ENCODE measurements at regions not wholly inside any gene's neighbourhood (a gene's known extent, or its start where the extent isn't known, plus 50 kb on each side); places are given as distances from the start of the nearest gene placed in this dataset.

DNA sequence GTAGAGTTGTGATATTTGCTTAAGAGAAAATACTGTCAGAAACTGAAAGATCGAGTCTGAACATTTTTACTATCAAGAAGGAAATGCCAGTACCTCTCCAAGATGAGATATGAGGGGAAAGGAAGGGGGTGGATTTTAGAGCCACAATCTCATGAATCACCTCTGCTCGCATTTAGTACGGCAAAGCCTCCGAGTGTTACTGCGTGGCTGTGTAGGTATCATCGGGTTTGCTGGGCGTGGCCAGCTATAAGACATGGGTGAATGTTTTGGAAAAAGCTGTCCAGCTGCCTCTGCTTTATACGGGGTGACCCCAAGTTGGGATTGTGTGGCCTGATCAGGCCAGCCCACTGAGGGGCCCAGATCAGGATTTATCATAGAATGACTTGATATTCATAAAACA lies 826.4 kb downstream of the SOCS6 start:
- no peaks in the 10 kb centered on the region for H3K27me3 ChIP-seq (ENCODE audit: control insufficient read depth, insufficient read depth, low read length)
- H3K4me3 ChIP-seq (ENCODE audit: low read depth, low read length), result no peak overlapping the region
- H3K36me3 ChIP-seq (ENCODE audit: control insufficient read depth, insufficient read depth, low read length), result no peaks in the 10 kb centered on the region
- H3K9ac ChIP-seq (ENCODE audit: low read depth, low read length), result no peak overlapping the region
- H3K4me1 ChIP-seq (ENCODE audit: control insufficient read depth, insufficient read depth, low read length), result no peaks in the 10 kb centered on the region
- H3K27ac ChIP-seq (ENCODE audit: low read depth, low read length), result no peak overlapping the region
- H3K9me3 ChIP-seq (ENCODE audit: control insufficient read depth, insufficient read depth, low read length), result 0 out of 2 replicates have a peak, but pooled peaks cover 3% of the 10 kb centered on the region

DNA sequence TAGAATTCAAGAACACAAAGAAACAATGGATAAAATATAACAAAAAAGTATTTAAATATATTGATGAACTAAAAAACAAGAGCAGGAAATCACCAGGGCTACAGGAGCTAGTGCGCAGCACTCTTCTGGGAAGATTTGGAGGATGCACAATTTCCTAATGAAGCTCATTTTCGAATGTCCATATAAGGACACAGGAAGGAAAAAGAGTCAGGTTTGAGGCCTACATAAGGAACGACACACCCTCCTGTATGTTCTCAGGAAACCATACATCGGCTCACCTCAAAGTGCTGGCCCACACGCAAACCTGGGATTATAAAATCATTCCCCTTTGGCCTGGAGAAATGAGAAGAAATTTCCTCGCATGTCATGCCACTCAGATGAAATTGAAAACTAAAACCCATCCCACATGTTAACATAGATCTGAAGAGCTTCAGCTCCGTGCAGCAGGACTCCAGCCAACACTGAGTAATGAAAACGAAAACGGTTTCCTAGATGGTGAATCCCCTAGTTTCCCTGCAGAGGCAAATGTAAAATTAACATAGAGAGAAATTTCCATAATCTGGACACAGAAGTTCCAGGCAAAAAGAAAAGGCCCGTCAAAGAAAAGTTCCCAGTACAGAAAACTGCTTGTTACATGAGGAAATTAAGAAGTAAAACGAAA lies 825.8 kb downstream of the SOCS6 start:
- no peak overlapping the region for H3K9ac ChIP-seq (ENCODE audit: low read depth, low read length)
- no peaks in the 10 kb centered on the region for H3K36me3 ChIP-seq (ENCODE audit: control insufficient read depth, insufficient read depth, low read length)
- no peaks in the 10 kb centered on the region for H3K4me1 ChIP-seq (ENCODE audit: control insufficient read depth, insufficient read depth, low read length)
- no peak overlapping the region for H3K4me3 ChIP-seq (ENCODE audit: low read depth, low read length)
- H3K27ac ChIP-seq (ENCODE audit: low read depth, low read length), result no peak overlapping the region
- 0 out of 2 replicates have a peak, but pooled peaks cover under 1% of the 10 kb centered on the region for H3K9me3 ChIP-seq (ENCODE audit: control insufficient read depth, insufficient read depth, low read length)
- no peaks in the 10 kb centered on the region for H3K27me3 ChIP-seq (ENCODE audit: control insufficient read depth, insufficient read depth, low read length)

DNA sequence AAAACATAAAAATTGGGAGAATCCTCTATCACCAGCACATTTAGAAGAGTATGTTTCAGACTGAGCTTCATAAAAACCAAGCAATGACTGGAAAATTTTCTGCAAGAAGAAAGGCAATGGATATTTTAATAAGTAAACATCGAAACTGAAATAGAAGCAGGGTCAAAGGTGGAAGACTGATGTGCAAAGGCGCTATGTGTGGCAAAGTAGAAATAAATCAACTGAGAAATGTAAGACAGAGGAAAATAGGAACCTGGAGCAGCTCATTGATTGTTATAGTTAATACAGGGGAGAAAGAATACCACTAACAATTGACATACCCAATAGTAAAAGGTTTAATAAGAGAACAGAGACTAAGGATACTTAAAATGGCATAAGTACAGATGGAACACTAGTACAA lies 818.4 kb downstream of the SOCS6 start:
- Histone ChIP-seq H3K36me3 (ENCODE audit: control insufficient read depth, insufficient read depth, low read length) (no peaks in the 10 kb centered on the region), H3K9me3 (ENCODE audit: control insufficient read depth, insufficient read depth, low read length) (no peaks in the 10 kb centered on the region), H3K4me3 (ENCODE audit: low read depth, low read length) (no peak overlapping the region), H3K9ac (ENCODE audit: low read depth, low read length) (no peak overlapping the region), H3K27ac (ENCODE audit: low read depth, low read length) (no peak overlapping the region), H3K4me1 (ENCODE audit: control insufficient read depth, insufficient read depth, low read length) (no peaks in the 10 kb centered on the region), H3K27me3 (ENCODE audit: control insufficient read depth, insufficient read depth, low read length) (no peaks in the 10 kb centered on the region)

DNA sequence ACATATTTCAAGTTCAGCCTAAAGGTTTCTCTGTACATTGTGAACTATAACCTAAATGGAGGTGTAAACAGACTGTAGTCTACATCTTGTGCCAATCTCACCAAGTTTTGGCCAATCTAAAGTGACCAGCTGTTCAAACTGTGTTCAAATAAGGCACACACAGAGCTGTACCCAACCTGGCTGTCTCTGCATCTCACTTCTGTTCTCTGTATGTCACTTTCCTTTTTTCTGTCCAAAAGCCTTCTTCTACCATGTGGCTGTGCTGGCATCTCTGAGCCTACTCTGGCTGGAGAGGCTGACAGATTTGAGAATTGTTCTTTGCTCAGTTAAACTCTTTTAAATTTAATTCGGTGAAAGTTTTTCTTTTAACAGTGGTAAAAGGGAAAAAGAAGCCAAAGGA lies 817.9 kb downstream of the SOCS6 start:
- no peaks in the 10 kb centered on the region for H3K9me3 ChIP-seq (ENCODE audit: control insufficient read depth, insufficient read depth, low read length)
- H3K36me3 ChIP-seq (ENCODE audit: control insufficient read depth, insufficient read depth, low read length), result no peaks in the 10 kb centered on the region
- no peak overlapping the region for H3K27ac ChIP-seq (ENCODE audit: low read depth, low read length)
- H3K4me3 ChIP-seq (ENCODE audit: low read depth, low read length), result no peak overlapping the region
- no peaks in the 10 kb centered on the region for H3K27me3 ChIP-seq (ENCODE audit: control insufficient read depth, insufficient read depth, low read length)
- H3K9ac ChIP-seq (ENCODE audit: low read depth, low read length), result no peak overlapping the region
- no peaks in the 10 kb centered on the region for H3K4me1 ChIP-seq (ENCODE audit: control insufficient read depth, insufficient read depth, low read length)

DNA sequence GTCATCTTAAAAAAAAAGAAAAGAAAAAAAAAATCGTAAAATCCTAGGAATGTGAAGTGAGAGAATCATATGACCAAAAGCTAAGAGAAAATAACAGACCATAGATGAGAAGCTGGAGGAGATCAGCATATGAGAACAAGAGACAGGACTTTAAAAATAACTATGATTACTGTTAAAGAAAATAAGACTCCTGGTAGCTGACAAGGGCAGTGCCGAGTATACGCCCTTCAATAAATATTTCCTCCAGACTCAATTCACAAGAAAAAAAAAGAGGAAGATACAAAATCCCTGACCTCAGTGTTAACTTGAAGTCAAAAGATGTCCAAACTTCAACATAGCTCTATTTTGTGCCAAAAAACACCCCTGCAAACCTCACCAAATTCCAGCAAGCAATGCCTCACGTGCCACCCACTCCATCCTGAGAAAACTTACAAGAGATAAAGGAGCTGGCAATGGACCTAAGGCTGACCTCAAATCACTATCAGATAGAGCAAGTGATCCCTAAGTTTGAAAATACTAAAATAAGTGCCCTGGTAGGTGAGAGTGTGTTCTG lies 817.2 kb downstream of the SOCS6 start:
- H3K27me3 ChIP-seq (ENCODE audit: control insufficient read depth, insufficient read depth, low read length), result no peaks in the 10 kb centered on the region
- no peak overlapping the region for H3K4me3 ChIP-seq (ENCODE audit: low read depth, low read length)
- no peaks in the 10 kb centered on the region for H3K36me3 ChIP-seq (ENCODE audit: control insufficient read depth, insufficient read depth, low read length)
- no peaks in the 10 kb centered on the region for H3K4me1 ChIP-seq (ENCODE audit: control insufficient read depth, insufficient read depth, low read length)
- no peak overlapping the region for H3K9ac ChIP-seq (ENCODE audit: low read depth, low read length)
- no peak overlapping the region for H3K27ac ChIP-seq (ENCODE audit: low read depth, low read length)
- no peaks in the 10 kb centered on the region for H3K9me3 ChIP-seq (ENCODE audit: control insufficient read depth, insufficient read depth, low read length)

DNA sequence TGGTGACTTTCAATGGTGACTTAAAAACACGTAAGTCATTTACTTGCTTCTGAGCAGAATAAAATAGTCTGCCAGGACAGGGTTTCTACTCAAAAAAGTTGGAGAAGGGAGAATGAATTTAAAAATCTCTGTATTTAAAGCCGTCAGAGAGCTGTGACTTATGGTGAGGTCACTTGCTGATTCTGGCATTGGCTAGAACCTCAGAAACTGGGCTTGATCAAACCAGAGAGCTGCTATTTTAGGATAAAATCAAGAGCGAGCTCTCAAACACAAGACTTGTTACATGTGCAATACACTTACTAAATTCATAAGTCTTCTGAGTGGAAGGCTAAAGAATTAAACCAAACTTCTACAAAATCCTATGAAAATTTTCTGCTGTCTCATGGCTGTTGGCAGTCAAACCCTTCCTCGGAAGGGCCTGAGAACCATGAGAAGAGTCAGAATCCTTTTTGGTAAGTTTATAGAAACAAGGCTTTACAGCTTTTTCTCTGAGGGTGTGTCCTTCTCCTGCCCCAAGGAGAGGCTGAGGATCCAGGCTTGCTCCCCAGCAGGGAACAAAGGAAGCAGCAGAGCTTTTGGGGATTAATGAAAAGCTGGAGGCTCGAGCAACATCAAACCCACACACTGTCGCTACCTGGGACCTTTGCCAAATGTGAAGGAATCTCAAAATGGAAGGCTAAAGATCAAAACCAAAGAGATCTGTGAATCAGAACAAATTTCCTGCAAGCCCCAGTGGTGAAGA lies 816.4 kb downstream of the SOCS6 start:
- H3K9ac ChIP-seq (ENCODE audit: low read depth, low read length), result no peak overlapping the region
- no peaks in the 10 kb centered on the region for H3K36me3 ChIP-seq (ENCODE audit: control insufficient read depth, insufficient read depth, low read length)
- no peak overlapping the region for H3K4me3 ChIP-seq (ENCODE audit: low read depth, low read length)
- no peaks in the 10 kb centered on the region for H3K27me3 ChIP-seq (ENCODE audit: control insufficient read depth, insufficient read depth, low read length)
- H3K9me3 ChIP-seq (ENCODE audit: control insufficient read depth, insufficient read depth, low read length), result no peaks in the 10 kb centered on the region
- no peak overlapping the region for H3K27ac ChIP-seq (ENCODE audit: low read depth, low read length)
- no peaks in the 10 kb centered on the region for H3K4me1 ChIP-seq (ENCODE audit: control insufficient read depth, insufficient read depth, low read length)

DNA sequence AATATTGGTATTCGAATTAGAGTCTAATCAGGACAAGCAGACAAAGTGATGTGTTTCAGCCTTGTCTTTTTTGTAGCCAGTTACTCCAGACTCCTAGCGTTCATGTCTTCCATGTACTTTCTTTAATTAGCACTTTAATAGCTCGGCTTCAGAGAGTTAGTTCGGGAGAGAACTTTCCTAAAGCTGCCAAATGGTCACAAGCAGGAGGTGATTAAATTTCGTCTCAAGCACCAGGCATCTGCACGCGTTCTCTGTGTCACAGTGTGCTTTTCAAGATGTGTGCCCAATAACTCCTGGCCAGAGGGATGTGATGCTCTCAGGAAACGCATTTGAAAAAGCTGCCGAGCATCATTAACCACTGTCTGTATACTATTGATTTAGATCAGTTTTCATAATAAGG lies 790.8 kb downstream of the SOCS6 start:
- no peaks in the 10 kb centered on the region for H3K9me3 ChIP-seq (ENCODE audit: control insufficient read depth, insufficient read depth, low read length)

DNA sequence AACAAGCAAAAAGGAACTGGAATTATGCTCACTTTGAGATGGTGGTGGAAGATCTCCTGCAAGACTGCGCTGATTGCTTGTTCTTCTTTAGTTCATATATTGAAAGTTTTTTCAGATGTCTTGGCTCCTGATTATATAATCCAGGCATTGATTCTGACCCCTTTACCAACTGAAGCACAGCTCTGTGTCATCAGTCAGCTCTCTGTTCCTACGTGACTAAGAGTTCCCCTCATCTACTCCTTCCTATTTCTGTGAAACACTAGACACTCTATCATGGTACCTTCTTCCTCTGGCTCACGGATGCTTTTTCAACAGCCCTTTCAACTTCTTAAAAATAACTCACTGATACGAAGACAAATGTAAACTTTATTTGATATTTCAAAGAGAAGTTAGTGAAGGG lies 788.6 kb downstream of the SOCS6 start:
- no peaks in the 10 kb centered on the region for H3K36me3 ChIP-seq (ENCODE audit: control insufficient read depth, insufficient read depth, low read length)
- H3K4me1 ChIP-seq (ENCODE audit: control insufficient read depth, insufficient read depth, low read length), result no peaks in the 10 kb centered on the region
- H3K4me3 ChIP-seq (ENCODE audit: low read depth, low read length), result no peak overlapping the region
- no peak overlapping the region for H3K27ac ChIP-seq (ENCODE audit: low read depth, low read length)
- no peaks in the 10 kb centered on the region for H3K27me3 ChIP-seq (ENCODE audit: control insufficient read depth, insufficient read depth, low read length)
- no peak overlapping the region for H3K9ac ChIP-seq (ENCODE audit: low read depth, low read length)
- no peaks in the 10 kb centered on the region for H3K9me3 ChIP-seq (ENCODE audit: control insufficient read depth, insufficient read depth, low read length)

More for the DNA sequence above, 790.8 kb downstream of the SOCS6 start:
- H3K9ac ChIP-seq (ENCODE audit: low read depth, low read length), result no peak overlapping the region
- no peaks in the 10 kb centered on the region for H3K36me3 ChIP-seq (ENCODE audit: control insufficient read depth, insufficient read depth, low read length)
- no peaks in the 10 kb centered on the region for H3K27me3 ChIP-seq (ENCODE audit: control insufficient read depth, insufficient read depth, low read length)
- H3K27ac ChIP-seq (ENCODE audit: low read depth, low read length), result no peak overlapping the region
- H3K4me3 ChIP-seq (ENCODE audit: low read depth, low read length), result no peak overlapping the region
- H3K4me1 ChIP-seq (ENCODE audit: control insufficient read depth, insufficient read depth, low read length), result no peaks in the 10 kb centered on the region

DNA sequence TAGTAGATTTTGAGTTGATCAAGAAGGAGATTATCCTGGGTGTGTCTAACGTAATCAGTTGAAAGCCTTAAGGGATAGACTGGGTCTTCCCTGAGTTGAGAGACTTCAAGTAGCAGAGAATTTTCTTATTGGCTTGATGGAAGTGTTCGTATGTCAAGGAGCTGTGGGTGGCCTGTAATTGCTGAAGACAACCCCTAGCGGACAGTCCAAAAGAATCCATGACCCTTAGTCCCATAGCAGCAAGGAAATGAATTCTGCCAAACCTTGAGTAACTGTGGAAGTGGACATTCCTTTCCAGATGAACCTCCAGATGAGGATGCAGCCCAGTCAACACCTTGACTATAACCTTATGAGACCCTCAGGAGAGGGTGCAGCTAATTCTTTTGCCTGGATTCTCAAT lies 786.3 kb downstream of the SOCS6 start:
- no peak overlapping the region for H3K9ac ChIP-seq (ENCODE audit: low read depth, low read length)
- H3K27ac ChIP-seq (ENCODE audit: low read depth, low read length), result no peak overlapping the region
- no peaks in the 10 kb centered on the region for H3K36me3 ChIP-seq (ENCODE audit: control insufficient read depth, insufficient read depth, low read length)
- H3K4me3 ChIP-seq (ENCODE audit: low read depth, low read length), result no peak overlapping the region
- H3K9me3 ChIP-seq (ENCODE audit: control insufficient read depth, insufficient read depth, low read length), result no peaks in the 10 kb centered on the region
- H3K27me3 ChIP-seq (ENCODE audit: control insufficient read depth, insufficient read depth, low read length), result no peaks in the 10 kb centered on the region
- H3K4me1 ChIP-seq (ENCODE audit: control insufficient read depth, insufficient read depth, low read length), result no peaks in the 10 kb centered on the region

DNA sequence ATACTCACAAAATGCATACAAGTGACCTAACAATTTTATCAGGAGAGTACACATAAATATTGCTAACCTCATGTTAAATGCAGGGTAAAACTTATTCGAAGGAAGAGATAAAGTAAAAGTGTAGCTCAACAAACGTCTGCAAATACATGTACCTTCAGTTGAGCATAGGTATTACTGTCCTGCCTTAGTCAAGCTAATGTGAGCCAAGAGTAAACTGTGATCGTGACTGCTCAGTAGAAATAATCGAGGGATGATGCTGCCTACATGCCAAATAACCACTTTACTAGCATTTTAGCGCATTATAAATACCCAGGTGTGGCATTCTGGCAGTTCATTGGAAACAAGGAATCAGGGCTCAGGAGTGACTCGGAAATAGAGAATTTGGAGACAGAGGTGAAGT lies 779.5 kb downstream of the SOCS6 start:
- Histone ChIP-seq H3K4me1 (ENCODE audit: control insufficient read depth, insufficient read depth, low read length) (no peaks in the 10 kb centered on the region), H3K27me3 (ENCODE audit: control insufficient read depth, insufficient read depth, low read length) (no peaks in the 10 kb centered on the region), H3K36me3 (ENCODE audit: control insufficient read depth, insufficient read depth, low read length) (no peaks in the 10 kb centered on the region), H3K9ac (ENCODE audit: low read depth, low read length) (no peak overlapping the region), H3K9me3 (ENCODE audit: control insufficient read depth, insufficient read depth, low read length) (no peaks in the 10 kb centered on the region), H3K27ac (ENCODE audit: low read depth, low read length) (no peak overlapping the region), H3K4me3 (ENCODE audit: low read depth, low read length) (no peak overlapping the region)

DNA sequence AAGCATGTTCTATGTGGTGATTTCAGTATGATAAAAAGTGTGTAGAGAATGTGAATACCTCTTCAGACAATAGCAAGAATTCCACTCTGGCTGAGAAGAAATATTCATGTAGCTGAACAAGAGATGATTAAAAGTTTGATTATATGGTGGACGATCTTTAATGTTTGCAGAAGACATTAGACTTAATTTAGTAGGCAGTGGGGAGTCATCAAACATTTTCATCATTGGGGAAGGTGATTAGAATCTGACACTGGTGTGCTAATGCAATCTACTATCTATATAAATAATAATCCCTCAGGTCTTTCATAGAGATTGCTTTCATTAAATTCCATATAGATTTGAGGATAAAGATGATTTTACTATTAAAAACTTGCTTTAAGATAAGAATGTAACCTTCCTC lies 761.0 kb downstream of the SOCS6 start:
- Histone ChIP-seq H3K4me3 (ENCODE audit: low read depth, low read length) (no peak overlapping the region), H3K9me3 (ENCODE audit: control insufficient read depth, insufficient read depth, low read length) (no peaks in the 10 kb centered on the region), H3K27ac (ENCODE audit: low read depth, low read length) (no peak overlapping the region), H3K36me3 (ENCODE audit: control insufficient read depth, insufficient read depth, low read length) (no peaks in the 10 kb centered on the region), H3K27me3 (ENCODE audit: control insufficient read depth, insufficient read depth, low read length) (no peaks in the 10 kb centered on the region), H3K9ac (ENCODE audit: low read depth, low read length) (no peak overlapping the region), H3K4me1 (ENCODE audit: control insufficient read depth, insufficient read depth, low read length) (no peaks in the 10 kb centered on the region)
